ENCODE measurements at regions not wholly inside any gene's neighbourhood (a gene's known extent, or its start where the extent isn't known, plus 50 kb on each side); places are given as distances from the start of the nearest gene placed in this dataset.
A peak's percentile ranks its signal among the peaks of the same experiment; 100 is the strongest.

DNA sequence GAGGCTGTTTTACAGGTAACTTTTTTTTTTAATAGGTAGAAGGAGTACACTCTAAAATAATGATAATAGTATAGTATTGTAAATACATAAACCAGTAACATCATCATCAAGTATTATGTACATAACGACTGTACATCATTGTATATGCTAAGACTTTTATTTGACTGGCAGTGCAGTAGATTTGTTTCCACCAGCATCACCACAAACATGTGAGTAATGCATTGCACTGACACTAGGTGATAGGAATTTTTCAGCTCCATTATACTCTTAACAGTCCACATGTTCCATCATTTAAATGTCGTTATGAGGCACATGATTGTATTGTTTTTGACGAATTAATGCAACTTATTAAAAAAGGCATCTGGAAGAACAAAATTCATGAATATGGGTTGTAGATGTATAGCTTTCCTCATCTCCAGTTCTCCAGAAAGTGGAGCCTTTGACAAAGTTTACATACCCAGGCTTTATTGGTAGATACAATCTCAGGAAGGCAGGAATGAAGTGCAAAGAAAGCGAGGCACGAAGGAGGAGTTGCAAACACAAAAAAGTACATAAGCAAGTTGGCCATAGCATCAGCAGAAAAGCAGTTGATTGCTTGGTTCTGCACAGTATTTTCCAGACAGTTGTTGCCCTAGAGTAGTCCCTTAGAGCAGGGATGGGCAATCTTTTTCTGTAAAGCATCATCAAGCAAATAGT, 336.9 kb upstream of the NR3C2 start:
- Histone ChIP-seq H3K27me3 (no peaks in the 10 kb centered on the region), H3K4me3 (replicated peaks in 1 of 3) (no peak overlapping the region), H3K4me1 (peaks cover 15 to 25% of the 10 kb centered on the region in 2 donors), H3K36me3 (no peaks in the 10 kb centered on the region), H3K9me3 (no peaks in the 10 kb centered on the region), H3K27ac (no peak overlapping the region)
- intact Hi-C loops (cut with DNase I): no loop called here
- TF ChIP-seq, protein P1, sequence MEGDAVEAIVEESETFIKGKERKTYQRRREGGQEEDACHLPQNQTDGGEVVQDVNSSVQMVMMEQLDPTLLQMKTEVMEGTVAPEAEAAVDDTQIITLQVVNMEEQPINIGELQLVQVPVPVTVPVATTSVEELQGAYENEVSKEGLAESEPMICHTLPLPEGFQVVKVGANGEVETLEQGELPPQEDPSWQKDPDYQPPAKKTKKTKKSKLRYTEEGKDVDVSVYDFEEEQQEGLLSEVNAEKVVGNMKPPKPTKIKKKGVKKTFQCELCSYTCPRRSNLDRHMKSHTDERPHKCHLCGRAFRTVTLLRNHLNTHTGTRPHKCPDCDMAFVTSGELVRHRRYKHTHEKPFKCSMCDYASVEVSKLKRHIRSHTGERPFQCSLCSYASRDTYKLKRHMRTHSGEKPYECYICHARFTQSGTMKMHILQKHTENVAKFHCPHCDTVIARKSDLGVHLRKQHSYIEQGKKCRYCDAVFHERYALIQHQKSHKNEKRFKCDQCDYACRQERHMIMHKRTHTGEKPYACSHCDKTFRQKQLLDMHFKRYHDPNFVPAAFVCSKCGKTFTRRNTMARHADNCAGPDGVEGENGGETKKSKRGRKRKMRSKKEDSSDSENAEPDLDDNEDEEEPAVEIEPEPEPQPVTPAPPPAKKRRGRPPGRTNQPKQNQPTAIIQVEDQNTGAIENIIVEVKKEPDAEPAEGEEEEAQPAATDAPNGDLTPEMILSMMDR (IDR thresholded peaks at IDR 0.05): no peak
- 94 to 95% methylated on average over 5 of the region's 5 CpGs for WGBS, 2 donors
- DNase-seq: no peak

DNA sequence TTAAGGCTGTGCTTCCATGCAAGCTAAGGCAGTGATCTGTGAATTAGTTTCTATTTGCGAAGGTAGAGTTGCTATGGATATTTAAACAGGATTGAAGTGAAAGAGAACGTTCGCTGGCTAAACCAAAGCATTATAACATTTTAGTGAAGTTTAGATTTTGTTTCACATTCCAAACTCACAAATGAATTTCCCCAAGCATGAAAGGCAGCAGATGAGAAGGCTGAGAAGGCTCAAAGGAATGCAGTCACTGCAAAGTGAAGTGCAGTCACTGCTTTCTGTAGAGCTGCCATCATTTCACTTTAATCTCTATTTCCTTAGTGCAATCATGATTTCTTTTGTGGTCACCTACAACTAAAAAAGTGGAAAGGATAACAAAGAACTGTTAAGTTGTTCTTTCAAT, 334.7 kb upstream of the NR3C2 start:
- peaks cover 15 to 26% of the 10 kb centered on the region in 2 donors for H3K4me1 ChIP-seq
- DNase-seq: peak; percentile 42 to 48
- H3K36me3 ChIP-seq: no peaks in the 10 kb centered on the region
- no peaks in the 10 kb centered on the region for H3K9me3 ChIP-seq
- whole genome bisulfite sequencing, 2 donors: 35 to 41% methylated on average over 3 of the region's 3 CpGs
- peak overlapping the region; percentile 75 to 81 (median 77) for H3K27ac ChIP-seq
- TF ChIP-seq, protein P1 (IDR thresholded peaks at IDR 0.05): no peak
- no peak for TF ChIP-seq POLR2A (IDR thresholded peaks at IDR 0.05)
- H3K4me3 ChIP-seq (replicated peaks in 1 of 3): no peak overlapping the region
- H3K27me3 ChIP-seq: no peaks in the 10 kb centered on the region
- intact Hi-C loops (cut with DNase I): no loop called here

DNA sequence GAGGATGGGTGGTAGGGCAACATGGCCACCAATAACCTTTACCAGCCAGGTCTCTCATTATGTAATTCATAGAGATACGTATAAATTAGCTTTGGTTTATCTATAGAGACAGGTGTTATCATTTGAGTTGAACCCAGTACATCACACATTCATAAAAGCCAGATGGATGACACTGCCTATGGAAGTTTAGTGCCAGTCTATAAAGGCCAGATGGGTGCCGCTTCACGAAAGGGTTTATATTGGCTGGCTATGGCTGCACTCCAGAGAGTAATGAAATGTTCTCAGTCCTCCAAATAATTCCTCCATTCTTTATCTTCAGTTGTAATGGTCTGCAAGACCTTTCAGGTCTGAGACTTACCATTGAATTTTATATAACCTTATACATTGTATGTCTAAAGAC, 331.9 kb upstream of the NR3C2 start:
- no peak for DNase-seq
- no peaks in the 10 kb centered on the region for H3K36me3 ChIP-seq
- intact Hi-C loops (cut with DNase I): no loop called here
- no peaks in the 10 kb centered on the region for H3K27me3 ChIP-seq
- WGBS, 2 donors: 93 to 94% methylated on average over 3 of the region's 3 CpGs
- H3K4me3 ChIP-seq (replicated peaks in 1 of 3): no peak overlapping the region
- TF ChIP-seq, protein P1 (IDR thresholded peaks at IDR 0.05): no peak
- no peak for TF ChIP-seq POLR2A (IDR thresholded peaks at IDR 0.05)
- no peak overlapping the region for H3K27ac ChIP-seq
- no peaks in the 10 kb centered on the region for H3K9me3 ChIP-seq
- H3K4me1 ChIP-seq: peaks cover 15 to 24% of the 10 kb centered on the region in 2 donors

DNA sequence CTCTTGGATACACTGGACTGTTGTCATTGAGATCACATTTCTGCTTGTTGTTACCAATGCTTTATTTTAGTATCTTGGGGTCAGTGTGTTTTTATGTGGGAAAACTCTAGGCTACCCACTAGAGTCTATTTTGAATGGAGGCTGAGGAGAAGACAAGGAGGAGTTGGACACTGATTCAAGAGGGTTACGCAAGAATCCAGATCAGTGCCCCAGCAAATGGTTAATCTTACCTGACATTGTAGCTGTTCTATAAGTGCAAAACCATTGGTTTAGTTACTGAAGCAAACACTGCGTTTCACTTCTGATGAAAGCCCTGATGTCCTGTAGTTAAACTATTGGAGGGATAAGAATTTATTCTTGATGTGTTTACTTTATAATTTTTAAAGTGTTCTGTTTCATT, 331.1 kb upstream of the NR3C2 start:
- Histone ChIP-seq H3K36me3 (no peaks in the 10 kb centered on the region), H3K4me3 (replicated peaks in 1 of 3) (no peak overlapping the region), H3K27me3 (no peaks in the 10 kb centered on the region), H3K9me3 (no peaks in the 10 kb centered on the region), H3K27ac (no peak overlapping the region), H3K4me1 (peaks cover 15 to 24% of the 10 kb centered on the region in 2 donors)
- intact Hi-C loops (cut with DNase I): no loop called here
- no peak for TF ChIP-seq POLR2A (IDR thresholded peaks at IDR 0.05)
- TF ChIP-seq, protein P1 (IDR thresholded peaks at IDR 0.05): no peak
- DNase-seq: no peak
- 91 to 92% methylated on average over 2 of the region's 2 CpGs for WGBS, 2 donors

DNA sequence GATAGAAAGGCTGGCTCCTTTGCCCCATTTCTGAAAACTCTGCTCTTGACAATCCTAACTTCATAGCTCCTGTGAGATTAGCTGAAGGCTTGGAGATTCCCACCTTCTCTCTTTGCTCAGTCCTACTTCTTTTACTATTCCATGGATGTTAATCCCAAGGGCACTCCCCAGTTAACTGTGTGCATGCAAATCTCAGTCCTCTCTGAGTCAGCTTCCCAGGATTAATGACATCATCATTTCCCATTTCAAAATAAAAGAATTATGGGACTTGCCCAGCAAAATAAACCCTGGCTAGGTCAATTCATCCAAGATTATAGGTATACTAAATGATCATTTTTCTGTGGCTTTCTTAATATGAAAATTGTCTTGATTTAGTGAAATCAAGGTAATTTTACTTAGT, 328.6 kb upstream of the NR3C2 start:
- TF ChIP-seq, protein P1 (IDR thresholded peaks at IDR 0.05): no peak
- no peak for TF ChIP-seq POLR2A (IDR thresholded peaks at IDR 0.05)
- no peaks in the 10 kb centered on the region for H3K36me3 ChIP-seq
- no peaks in the 10 kb centered on the region for H3K27me3 ChIP-seq
- intact Hi-C loops (cut with DNase I): no loop called here
- H3K9me3 ChIP-seq: no peaks in the 10 kb centered on the region
- no peak for DNase-seq
- no peak overlapping the region for H3K27ac ChIP-seq
- H3K4me3 ChIP-seq (replicated peaks in 1 of 3): no peak overlapping the region
- peaks cover 0 to 6% of the 10 kb centered on the region in 2 donors for H3K4me1 ChIP-seq
